Upper lobe of left lung (tissue), 6 donors: ENCODE measurements at regions not wholly inside any gene's neighbourhood (a gene's known extent, or its start where the extent isn't known, plus 50 kb on each side); places are given as distances from the start of the nearest gene placed in this dataset.

Source experiments
- ATAC-seq, 2 donors: fragments of 200-7000 bp; cut with Tn5 transposase; one replicate each; pipeline ENCODE4 v1.9.1; 2022; ENCODE audit warnings: mild to moderate bottlenecking in 2 of 2, moderate library complexity in 2 of 2; ENCODE audit not compliant: low FRiP score in 2 of 2
- DNase-seq, 2 donors: peaks; one replicate each; pipeline ENCODE4 v3.0.0-alpha.2; 2019 to 2020
- H3K27ac ChIP-seq, 4 donors: fragments of 200-600 bp; sonication (generic); one replicate each; pipeline ENCODE4 v1.5.1; 2016 to 2019
- H3K27me3 ChIP-seq, 4 donors: fragments of 200-600 bp; sonication (generic); one replicate each; pipeline ENCODE4 v1.5.1; 2017 to 2019
- H3K36me3 ChIP-seq, 4 donors: fragments of 200-600 bp; sonication (generic); one replicate each; pipeline ENCODE4 v1.5.1; 2016 to 2019
- H3K4me1 ChIP-seq, 4 donors: fragments of 200-600 bp; sonication (generic); one replicate each; pipeline ENCODE4 v1.5.1; 2018 to 2019
- H3K4me3 ChIP-seq, 4 donors: fragments of 200-600 bp; sonication (generic); one replicate each; pipeline ENCODE4 v1.5.1; 2017 to 2019; ENCODE audit warnings: mild to moderate bottlenecking in 2 of 4, moderate library complexity in 1 of 4
- H3K9me3 ChIP-seq, 4 donors: fragments of 200-600 bp; sonication (generic); one replicate each; pipeline ENCODE4 v1.5.1; 2018 to 2019
- CTCF ChIP-seq, 6 experiments: fragments of 450-650 bp in 4 of 6; fragments of 200-600 bp in 2 of 6; sonication (generic) in 2 of 6; IDR thresholded peaks; one replicate each; pipeline ENCODE4 v1.5.1; 2016 to 2019; ENCODE audit warnings: antibody characterized with exemption in 6 of 6
- EP300 ChIP-seq, 4 donors: sonication (generic); formaldehyde crosslinking; IDR thresholded peaks; one replicate each; pipeline ENCODE4 v1.5.1; 2017; ENCODE audit warnings: antibody characterized with exemption in 4 of 4, control low read depth in 2 of 4
- POLR2A ChIP-seq, 4 donors: fragments of 450-650 bp; IDR thresholded peaks; one replicate each; pipeline ENCODE4 v1.5.1; 2016 to 2017; ENCODE audit warnings: antibody characterized with exemption in 4 of 4, mild to moderate bottlenecking in 2 of 4
- POLR2AphosphoS5 ChIP-seq, 2 donors: sonication (generic); formaldehyde crosslinking; IDR thresholded peaks; one replicate each; pipeline ENCODE4 v1.5.1; 2017; ENCODE audit warnings: antibody characterized with exemption in 2 of 2
- WGBS, 2 donors: methylation state at CpG; one replicate each; pipeline ENCODE4 v1.1.5; 2017 to 2018; 5-methylcytosine and 5-hydroxymethylcytosine counted together
- donor health status: DM: no; HTN: no; CAD: no; lungs with moderate emphysema.
- donor health status: DM: no; HTN: yes; CAD: no; lungs with severe emphysema.

- ATAC-seq (no peak), DNase-seq (no peak)
- 36 to 65% methylated on average over 3 of the region's 3 CpGs for WGBS, 2 donors
- Histone ChIP-seq H3K27me3 (no peaks in the 10 kb centered on the region), H3K9me3 (no peaks in the 10 kb centered on the region), H3K27ac (no peak overlapping the region), H3K36me3 (no peaks in the 10 kb centered on the region), H3K4me1 (no peaks in the 10 kb centered on the region), H3K4me3 (no peak overlapping the region)
- TF ChIP-seq CTCF (IDR thresholded peaks at IDR 0.05) = no peak
- no peak for TF ChIP-seq POLR2AphosphoS5 (IDR thresholded peaks at IDR 0.05)
- TF ChIP-seq POLR2A (IDR thresholded peaks at IDR 0.05) = no peak
- TF ChIP-seq EP300 (IDR thresholded peaks at IDR 0.05) = no peak
Measured at GRCh38 chr17:34117332-34117731, 137.8 kb upstream of the CCL2 start.

GRCh38 chr17:34117811-34118210 is 137.3 kb upstream of the CCL2 start:
- DNase-seq (no peak), ATAC-seq (no peak)
- Histone ChIP-seq H3K9me3 (no peaks in the 10 kb centered on the region), H3K36me3 (no peaks in the 10 kb centered on the region), H3K4me3 (no peak overlapping the region), H3K27ac (no peak overlapping the region), H3K27me3 (no peaks in the 10 kb centered on the region), H3K4me1 (no peaks in the 10 kb centered on the region)
- WGBS, 2 donors = 82 to 90% methylated on average over 1 of the region's 1 CpG
- TF ChIP-seq POLR2AphosphoS5 (IDR thresholded peaks at IDR 0.05) = no peak
- TF ChIP-seq POLR2A (IDR thresholded peaks at IDR 0.05) = no peak
- TF ChIP-seq EP300 (IDR thresholded peaks at IDR 0.05) = no peak
- TF ChIP-seq CTCF (IDR thresholded peaks at IDR 0.05) = no peak

- TF ChIP-seq POLR2AphosphoS5 (IDR thresholded peaks at IDR 0.05) = no peak
- H3K4me1 ChIP-seq = no peaks in the 10 kb centered on the region
- H3K27ac ChIP-seq = no peak overlapping the region
- no peaks in the 10 kb centered on the region for H3K27me3 ChIP-seq
- DNase-seq (no peak), ATAC-seq (no peak)
- 58 to 63% methylated on average over 3 of the region's 3 CpGs for WGBS, 2 donors
- H3K9me3 ChIP-seq = no peaks in the 10 kb centered on the region
- no peak overlapping the region for H3K4me3 ChIP-seq
- H3K36me3 ChIP-seq = no peaks in the 10 kb centered on the region
Measured at GRCh38 chr17:34118564-34118963, 136.5 kb upstream of the CCL2 start.

GRCh38 chr17:34121311-34121710 is 133.8 kb upstream of the CCL2 start:
- Histone ChIP-seq H3K4me1 (no peaks in the 10 kb centered on the region), H3K9me3 (no peaks in the 10 kb centered on the region), H3K36me3 (no peaks in the 10 kb centered on the region), H3K4me3 (no peak overlapping the region), H3K27ac (no peak overlapping the region), H3K27me3 (no peaks in the 10 kb centered on the region)
- DNase-seq = no peak
- TF ChIP-seq POLR2A (IDR thresholded peaks at IDR 0.05) (no peak), CTCF (IDR thresholded peaks at IDR 0.05) (no peak), POLR2AphosphoS5 (IDR thresholded peaks at IDR 0.05) (no peak), EP300 (IDR thresholded peaks at IDR 0.05) (no peak)
- 67 to 81% methylated on average over 4 of the region's 4 CpGs for WGBS, 2 donors
- ATAC-seq = no peak

- H3K4me3 ChIP-seq = no peak overlapping the region
- no peak for TF ChIP-seq POLR2AphosphoS5 (IDR thresholded peaks at IDR 0.05)
- no peak for TF ChIP-seq EP300 (IDR thresholded peaks at IDR 0.05)
- TF ChIP-seq CTCF (IDR thresholded peaks at IDR 0.05) = no peak
- no peak for TF ChIP-seq POLR2A (IDR thresholded peaks at IDR 0.05)
- no peaks in the 10 kb centered on the region for H3K36me3 ChIP-seq
Measured at GRCh38 chr17:34122515-34122914, 132.6 kb upstream of the CCL2 start.

More at GRCh38 chr17:34122515-34122914, 132.6 kb upstream of the CCL2 start:
- Histone ChIP-seq H3K27ac (no peak overlapping the region), H3K4me1 (no peaks in the 10 kb centered on the region), H3K27me3 (no peaks in the 10 kb centered on the region), H3K9me3 (no peaks in the 10 kb centered on the region)
- DNase-seq = no peak
- no peak for ATAC-seq
- WGBS, 2 donors = 85 to 88% methylated on average over 2 of the region's 2 CpGs
